22Rv1 (cell line): ENCODE measurements at regions not wholly inside any gene's neighbourhood (a gene's known extent, or its start where the extent isn't known, plus 50 kb on each side); places are given as distances from the start of the nearest gene placed in this dataset.
"Not testable (repeated sequence)": the region's sequence is repeated elsewhere in the genome, so short reads cannot be mapped to it uniquely, and the experiment has no call there.

Experiments
- H3K27ac ChIP-seq: fragments of 450-650 bp; 2 replicates; pipeline ENCODE4 v1.5.1; 2017
- ZFX ChIP-seq: fragments of 450-650 bp; IDR thresholded peaks from 2 replicates; pipeline ENCODE4 v1.6.1; 2017; ENCODE audit warnings: antibody characterized with exemption, borderline replicate concordance
- TF ChIP-seq, protein P1 (sequence below): fragments of 450-650 bp; IDR thresholded peaks from 2 replicates; pipeline ENCODE4 v1.5.1; 2017; ENCODE audit warnings: mild to moderate bottlenecking

GRCh38 chr5:142529626-142530278 lies 156.1 kb downstream of the FGF1 start:
- no peak overlapping the region for H3K27ac ChIP-seq

DNA sequence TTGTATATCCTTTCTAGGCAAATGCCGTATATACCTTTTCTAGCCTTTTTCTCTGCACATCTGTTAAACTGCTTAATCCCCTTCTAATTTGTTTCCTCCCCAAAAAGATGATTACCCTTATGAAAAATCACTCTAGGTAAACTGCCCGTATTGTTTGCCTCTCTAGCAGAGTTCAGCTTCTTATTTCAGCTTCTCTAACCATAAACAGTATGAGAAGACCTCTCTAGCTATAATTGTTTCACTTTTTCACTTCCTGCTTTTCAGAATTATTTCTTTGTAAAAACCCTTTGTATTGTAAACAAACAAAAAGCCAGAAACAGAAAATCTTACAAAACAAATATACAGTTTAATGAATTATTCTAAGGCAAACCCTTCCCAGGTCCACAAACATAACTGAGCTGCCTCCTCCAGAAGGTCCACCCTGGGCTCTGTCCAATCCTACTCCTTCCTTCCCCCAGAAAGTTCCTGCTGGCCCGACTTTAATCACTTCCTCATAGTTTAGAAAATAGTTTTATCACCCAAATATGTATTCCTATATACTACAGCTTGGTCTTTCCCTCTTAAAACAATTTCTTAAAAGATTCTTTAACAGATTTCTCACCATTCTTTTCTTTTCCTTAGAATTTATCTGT lies 158.1 kb downstream of the FGF1 start:
- TF ChIP-seq, protein P1, sequence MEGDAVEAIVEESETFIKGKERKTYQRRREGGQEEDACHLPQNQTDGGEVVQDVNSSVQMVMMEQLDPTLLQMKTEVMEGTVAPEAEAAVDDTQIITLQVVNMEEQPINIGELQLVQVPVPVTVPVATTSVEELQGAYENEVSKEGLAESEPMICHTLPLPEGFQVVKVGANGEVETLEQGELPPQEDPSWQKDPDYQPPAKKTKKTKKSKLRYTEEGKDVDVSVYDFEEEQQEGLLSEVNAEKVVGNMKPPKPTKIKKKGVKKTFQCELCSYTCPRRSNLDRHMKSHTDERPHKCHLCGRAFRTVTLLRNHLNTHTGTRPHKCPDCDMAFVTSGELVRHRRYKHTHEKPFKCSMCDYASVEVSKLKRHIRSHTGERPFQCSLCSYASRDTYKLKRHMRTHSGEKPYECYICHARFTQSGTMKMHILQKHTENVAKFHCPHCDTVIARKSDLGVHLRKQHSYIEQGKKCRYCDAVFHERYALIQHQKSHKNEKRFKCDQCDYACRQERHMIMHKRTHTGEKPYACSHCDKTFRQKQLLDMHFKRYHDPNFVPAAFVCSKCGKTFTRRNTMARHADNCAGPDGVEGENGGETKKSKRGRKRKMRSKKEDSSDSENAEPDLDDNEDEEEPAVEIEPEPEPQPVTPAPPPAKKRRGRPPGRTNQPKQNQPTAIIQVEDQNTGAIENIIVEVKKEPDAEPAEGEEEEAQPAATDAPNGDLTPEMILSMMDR: no peak
- TF ChIP-seq ZFX: no peak
- H3K27ac ChIP-seq: no peak overlapping the region

More at GRCh38 chr5:142529626-142530278, 156.1 kb downstream of the FGF1 start:
- TF ChIP-seq, protein P1: no peak
- no peak for TF ChIP-seq ZFX

DNA sequence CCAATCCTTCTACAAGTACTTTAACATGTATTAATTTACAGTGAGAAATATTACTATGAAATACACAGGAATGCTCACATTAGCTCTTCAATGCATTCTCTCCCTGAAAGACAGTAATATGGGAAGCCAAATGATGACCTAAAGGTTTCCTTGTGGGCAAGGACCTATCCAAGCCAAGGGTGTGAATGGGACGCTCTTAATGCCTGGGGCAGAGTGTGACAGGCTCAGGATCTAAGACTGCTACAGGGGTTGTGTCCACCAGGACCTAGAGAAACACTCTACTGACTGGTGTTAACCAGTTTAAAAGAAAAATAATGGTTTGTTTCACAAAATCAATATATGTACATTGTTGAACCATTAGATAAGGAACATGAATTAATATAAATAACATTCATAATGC lies 158.7 kb downstream of the FGF1 start:
- H3K27ac ChIP-seq: no peak overlapping the region
- TF ChIP-seq, protein P1: no peak
- TF ChIP-seq ZFX: no peak

- H3K27ac ChIP-seq: no peak overlapping the region
- no peak for TF ChIP-seq ZFX
- TF ChIP-seq, protein P1: no peak
These were observed 162.9 kb downstream of the FGF1 start for GRCh38 chr5:142522983-142523382.

DNA sequence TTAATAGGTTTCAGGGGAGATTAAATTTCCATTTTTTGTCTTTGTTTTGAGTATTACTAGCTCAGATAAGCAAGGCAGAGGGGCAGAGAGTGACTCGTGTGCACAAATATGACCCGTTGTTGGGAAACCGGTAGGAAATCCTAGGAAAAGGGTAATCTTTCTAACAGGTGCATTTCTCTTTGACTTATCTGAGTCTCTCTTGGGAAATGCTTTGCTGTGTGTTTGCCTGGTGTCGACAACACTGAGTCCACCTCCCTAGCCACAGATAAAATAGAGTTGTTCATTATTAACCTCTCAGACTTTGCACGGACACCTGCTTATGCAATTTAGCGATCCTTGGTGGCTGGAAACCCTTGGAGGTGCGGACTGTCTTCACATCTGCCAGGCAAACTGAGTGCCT lies 164.2 kb downstream of the FGF1 start:
- TF ChIP-seq, protein P1: no peak
- no peak overlapping the region for H3K27ac ChIP-seq

- H3K27ac ChIP-seq: no peak overlapping the region
- TF ChIP-seq, protein P1: no peak
- no peak for TF ChIP-seq ZFX
These were observed 165.0 kb downstream of the FGF1 start for GRCh38 chr5:142520885-142521284.

GRCh38 chr5:142519913-142520312 lies 166.0 kb downstream of the FGF1 start:
- not testable (repeated sequence) for H3K27ac ChIP-seq

- TF ChIP-seq, protein P1: no peak
- TF ChIP-seq ZFX: no peak
- no peak overlapping the region for H3K27ac ChIP-seq
These were observed 168.1 kb downstream of the FGF1 start for GRCh38 chr5:142517840-142518239.
